NCI-H1092 (cell line): ENCODE measurements at regions not wholly inside any gene's neighbourhood (a gene's known extent, or its start where the extent isn't known, plus 50 kb on each side); places are given as distances from the start of the nearest gene placed in this dataset.
"Not testable (repeated sequence)": the region's sequence is repeated elsewhere in the genome, so short reads cannot be mapped to it uniquely, and the experiment has no call there.

Experiments
- DNase-seq: peaks from one replicate; lab custom pipeline; 2025; lab: John Stamatoyannopoulos, UW

DNA sequence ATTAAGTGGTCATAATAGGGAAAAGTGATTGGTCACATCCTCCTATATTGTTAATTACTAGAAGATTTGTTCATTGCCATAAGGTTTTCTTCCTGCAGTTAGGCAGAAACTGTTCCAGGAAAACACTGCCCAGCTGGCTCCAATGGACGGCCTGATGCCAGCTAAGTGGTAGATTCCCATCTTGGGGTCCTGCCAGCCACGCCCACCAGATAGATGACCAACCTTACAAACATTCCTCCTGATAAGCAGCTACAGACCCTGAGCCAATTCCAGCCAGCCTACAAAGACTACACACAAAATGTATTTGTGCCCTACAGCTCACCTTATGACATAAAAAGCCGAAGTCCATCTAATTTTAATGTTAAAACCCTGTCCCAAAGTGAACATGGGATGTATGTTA is 685.9 kb upstream of the USP15 start:
- DNase-seq = no peak

DNA sequence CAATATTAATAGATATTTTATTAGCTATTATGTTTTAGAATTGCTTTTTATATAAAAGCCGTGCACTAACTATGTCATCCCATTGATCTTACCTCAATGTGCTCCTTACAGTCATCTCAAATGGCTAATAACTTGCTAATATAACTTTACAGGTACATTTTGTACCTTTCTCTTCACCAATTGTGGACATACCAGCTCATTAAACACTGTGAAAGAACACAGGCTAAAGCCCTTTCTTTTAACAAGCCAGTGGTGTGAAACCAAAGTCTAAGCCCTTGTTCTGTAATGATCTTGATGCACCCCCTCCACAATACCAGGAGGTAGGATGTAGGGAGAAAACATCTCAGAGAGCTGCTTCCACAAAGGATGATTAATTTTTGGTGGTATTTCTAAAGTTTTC is 675.3 kb upstream of the USP15 start:
- DNase-seq = no peak

DNA sequence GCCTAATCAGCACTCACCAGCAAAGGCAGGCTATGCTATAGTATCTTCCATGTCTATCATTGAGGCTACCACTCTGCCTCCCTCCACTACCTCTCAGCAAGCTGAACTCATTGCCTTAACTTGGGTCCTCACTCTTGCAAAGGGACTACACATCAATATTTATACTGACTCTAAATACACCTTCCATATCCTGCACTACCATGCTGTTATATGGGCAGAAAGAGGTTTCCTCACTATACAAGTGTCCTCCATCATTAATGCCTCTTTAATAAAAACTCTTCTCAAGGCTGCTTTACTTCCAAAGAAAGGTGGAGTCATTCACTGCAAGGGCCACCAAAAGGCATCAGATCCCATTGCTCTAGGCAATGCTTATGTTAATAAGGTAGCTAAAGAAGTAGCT is 669.3 kb upstream of the USP15 start:
- DNase-seq = not testable (repeated sequence)

DNA sequence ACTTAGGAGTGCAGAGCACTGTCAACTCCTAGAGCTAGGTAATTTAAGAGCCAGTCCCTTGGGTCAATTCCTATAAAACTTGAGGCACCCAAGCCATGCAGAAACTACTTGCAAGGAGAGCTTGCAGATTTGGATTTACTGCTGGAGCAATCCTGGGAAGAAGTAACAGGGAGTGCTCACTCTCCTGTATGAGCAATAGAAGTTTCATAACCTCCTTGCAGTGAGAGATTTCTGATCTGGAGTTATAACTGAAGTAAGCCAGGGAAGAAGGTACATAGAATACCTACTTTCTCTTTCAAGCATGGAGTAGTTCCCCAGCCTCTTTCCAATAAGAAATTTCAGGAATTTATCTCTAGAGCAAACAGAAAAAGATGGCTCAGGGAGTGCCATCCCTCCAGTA is 650.1 kb upstream of the USP15 start:
- no peak for DNase-seq

DNA sequence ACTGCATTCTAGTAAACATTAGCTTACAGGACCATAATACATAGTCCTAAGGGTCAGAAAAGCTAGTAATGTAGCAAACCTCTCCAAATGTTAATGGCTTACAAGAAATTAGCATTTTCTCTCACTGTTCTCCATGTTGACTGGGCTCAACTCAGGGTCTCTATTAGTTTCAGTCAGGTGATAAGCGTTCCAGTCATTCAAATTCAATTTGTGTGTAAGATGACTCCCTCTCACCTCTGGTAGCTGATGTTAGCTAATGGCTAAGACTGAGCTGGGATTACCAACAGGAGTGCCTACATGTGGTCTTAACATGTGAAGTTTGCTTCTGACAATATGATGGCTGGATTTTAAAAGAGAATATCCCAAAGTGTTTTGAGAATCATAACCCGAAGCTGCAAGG is 630.5 kb upstream of the USP15 start:
- DNase-seq = no peak

DNA sequence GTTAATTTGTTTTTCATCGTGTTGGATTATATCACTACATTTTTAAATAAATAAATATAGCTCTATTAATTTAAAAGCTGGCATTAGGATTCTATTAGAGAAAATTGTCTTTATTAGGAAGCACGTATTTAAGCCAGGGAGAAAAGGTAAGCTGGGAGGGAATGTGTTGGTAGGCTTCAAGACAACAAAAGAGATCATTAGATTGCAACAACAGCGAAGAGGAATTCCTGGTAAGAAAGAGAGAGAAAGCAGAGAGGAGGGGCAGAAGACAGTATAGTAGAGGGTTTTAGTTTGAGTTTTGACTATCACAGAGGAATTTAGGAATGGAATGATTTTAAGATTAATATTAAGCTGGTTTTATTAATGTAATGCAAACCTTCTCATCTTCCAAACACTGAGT is 613.6 kb upstream of the USP15 start:
- no peak for DNase-seq

DNA sequence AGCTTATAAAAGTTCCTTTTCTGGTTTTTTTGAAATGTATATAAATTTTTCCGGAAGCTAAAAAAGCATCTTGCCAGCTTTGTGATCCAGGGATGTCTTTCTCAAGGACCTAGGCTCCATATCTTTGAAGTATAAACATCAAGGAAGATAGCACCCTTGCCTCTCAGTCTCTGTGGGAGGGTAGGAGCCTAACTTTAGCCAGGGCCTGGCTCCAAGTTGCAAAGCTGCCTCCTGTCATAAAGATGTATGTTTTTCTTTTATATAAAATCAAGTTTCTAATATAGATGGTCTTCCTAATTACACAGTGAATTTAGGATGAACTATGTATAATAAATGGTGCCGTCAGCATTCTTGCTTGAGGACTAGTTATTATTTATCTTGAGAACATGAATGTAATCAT is 612.6 kb upstream of the USP15 start:
- DNase-seq = no peak

DNA sequence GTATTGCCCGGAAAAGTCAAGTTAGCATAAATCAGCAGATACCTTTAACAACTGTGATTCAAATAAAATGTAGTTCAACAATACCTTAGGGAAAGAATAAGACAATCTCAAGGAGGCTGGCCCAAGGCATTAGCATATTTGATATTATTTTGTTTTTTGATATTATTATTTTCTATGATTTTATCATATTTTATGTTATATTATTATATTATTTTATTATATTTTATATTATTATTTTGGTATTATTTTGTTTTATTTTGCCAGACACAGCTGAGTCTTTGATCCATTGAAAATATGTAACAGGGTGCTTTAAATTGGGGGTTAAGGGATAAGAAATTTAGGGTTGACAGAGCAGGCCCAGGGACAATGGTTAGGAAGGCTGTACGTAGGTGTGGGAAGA is 607.9 kb upstream of the USP15 start:
- DNase-seq = no peak

DNA sequence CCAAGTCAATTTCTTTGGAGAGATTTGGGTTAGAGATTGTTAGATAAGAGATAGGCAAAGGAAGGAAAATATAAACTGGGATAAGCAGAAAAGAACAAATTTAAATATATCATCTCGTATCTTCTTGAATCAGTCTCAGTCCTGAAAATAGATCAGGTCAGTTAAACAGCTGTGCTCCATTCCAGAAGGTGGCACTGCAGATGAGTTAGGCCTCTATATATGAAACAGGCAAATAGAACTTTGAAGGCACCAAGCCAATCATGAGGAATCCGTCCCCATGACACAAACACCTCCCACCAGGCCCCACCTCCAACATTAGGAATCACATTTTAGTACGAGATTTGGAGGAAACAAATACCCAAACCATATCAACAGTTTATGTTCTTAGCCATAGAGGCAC is 605.5 kb upstream of the USP15 start:
- DNase-seq = no peak

DNA sequence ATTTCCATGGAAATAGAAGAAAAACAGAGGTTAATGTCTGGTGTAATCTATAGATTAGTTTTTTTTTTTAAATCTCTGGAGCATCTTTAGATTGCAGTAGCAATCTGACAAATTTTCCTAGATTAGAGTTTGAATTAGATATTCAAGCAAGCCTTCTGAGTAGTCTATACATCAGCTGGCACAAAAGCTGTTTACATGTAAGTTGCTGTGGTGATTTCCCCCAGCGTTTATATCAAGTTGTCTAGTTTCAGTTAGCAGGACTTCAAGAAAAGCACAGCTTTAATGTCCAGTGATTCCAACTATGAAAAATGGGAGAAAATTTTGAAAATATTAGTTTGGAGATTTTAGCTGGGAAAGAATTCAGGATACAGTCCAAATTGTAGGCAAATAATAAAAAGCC is 605.0 kb upstream of the USP15 start:
- no peak for DNase-seq

DNA sequence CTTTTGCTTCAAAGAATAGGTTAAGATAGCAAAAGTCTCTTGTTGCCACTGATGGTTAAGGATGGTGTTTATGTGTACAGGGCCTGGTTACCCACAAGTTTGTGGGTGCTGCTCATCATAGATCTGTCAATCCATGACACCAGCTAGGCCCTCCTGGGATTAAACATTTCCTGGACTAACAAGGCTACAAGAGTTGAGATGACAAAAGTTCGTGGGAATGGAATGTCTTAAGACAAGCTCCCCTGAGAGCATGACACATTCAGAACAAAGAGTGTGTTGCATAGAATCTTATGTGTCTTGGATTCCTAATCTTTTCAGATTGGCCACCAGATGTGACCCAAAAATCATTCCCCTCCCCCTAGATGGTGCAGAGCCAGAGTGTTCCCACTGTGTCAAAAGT is 592.5 kb upstream of the USP15 start:
- no peak for DNase-seq

DNA sequence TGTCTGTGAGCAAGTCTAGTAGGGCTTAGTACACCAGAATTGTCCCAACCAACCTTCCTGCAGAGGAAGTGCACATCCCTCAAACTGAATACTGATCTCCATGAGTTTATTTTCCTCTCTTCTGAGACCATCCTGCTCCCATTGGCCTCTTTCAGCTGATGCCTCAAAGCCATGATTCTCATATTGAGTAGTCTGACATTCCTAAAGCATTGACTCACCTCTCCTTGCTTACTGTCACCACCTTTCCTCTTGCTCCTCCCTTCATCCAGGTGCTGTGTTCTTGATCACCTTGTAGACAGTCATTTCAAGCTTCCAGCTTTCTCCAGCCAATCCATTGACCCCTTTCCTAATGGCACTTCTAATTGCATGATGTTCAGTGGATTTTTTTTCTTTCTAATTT is 583.7 kb upstream of the USP15 start:
- DNase-seq = no peak

DNA sequence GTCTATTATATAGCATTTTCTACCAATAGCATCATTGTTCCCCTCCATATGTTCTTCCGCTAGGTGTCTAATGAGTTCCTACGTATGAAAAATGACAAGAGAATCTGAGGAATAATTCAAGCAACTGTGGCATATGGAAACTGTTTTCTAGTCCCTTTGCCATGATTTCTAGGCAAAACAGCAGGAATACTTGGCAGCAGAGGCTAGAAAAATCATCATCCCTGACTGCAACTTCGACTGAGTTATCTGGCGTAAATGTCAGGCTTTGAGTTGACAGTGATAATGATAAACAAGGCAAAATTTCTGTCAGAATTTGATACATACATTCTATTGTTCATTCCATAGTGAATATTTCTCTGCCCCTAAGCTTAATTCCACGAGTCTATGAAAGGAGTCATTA is 572.8 kb upstream of the USP15 start:
- DNase-seq = no peak

DNA sequence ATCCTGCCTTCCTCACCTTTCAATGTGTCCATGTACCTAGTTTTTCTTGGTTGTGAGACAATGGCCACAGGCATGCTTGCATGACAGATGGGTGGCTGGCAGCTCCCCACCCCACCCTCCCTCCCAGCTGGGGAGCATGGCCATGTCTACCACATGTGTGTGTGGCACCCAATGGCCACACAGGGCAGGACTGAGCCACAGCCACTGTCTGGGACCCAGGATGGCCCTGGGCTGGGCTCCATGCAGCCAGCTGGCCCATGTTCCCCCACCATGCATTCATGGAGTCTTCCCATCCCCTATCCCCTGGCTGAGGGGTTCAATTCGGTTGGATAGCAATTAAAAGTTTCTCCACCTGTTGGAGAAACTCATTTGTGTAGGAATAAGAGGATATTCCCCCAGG is 566.0 kb upstream of the USP15 start:
- DNase-seq = no peak

DNA sequence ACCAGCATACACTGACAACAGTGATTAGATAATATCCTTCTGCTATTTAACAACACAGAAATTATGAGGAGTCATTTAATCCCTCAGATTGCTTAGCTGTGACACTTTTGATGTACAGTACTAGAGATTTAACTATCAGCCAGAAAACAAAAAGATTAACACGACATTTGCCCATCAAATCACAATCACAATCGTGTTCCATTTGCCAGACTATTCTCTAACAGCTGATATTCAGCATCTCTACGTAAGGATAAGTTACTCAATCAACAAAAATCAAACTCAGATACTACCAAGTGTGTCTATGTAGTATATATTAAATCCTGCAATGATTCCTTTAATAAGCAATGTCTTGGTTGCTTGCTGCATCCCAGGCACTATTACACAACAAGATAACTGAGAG is 558.7 kb upstream of the USP15 start:
- no peak for DNase-seq

DNA sequence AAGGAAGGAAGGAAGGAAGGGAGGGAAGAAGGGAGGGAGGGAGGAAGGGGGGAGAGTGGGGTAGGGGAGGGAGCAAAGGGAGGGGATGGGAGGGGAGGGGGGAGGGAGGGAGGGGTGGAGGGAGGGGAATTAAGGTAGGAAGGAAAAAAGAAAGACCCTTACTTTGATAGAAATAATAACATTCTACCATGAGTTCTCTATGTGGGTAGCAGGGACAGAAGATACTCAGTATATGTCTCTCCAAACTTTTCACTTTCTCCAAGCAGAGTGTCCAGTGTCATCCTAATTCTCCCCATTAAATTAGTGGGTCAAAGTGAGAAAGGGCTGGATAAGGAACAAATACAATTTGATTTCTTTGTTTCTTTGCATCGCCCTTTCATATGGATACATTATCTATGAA is 553.4 kb upstream of the USP15 start:
- DNase-seq = no peak

DNA sequence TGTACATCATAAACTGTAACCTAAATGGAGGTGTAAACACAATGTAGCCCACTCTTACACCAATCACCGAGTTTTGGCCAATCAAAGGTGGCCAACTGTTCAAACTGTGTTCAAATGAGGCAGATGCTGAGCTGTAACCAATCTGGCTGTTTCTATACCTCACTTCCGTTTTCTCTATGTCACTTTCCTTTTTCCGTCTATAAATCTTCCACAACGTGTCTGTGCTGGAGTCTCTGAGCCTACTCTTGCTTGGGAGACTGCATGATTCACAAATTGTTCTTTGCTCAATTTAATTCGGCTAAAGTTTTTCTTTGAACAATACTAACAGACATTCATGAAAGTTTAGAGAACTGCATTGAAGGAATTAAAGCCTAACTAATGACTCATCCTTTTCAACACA is 547.1 kb upstream of the USP15 start:
- no peak for DNase-seq

DNA sequence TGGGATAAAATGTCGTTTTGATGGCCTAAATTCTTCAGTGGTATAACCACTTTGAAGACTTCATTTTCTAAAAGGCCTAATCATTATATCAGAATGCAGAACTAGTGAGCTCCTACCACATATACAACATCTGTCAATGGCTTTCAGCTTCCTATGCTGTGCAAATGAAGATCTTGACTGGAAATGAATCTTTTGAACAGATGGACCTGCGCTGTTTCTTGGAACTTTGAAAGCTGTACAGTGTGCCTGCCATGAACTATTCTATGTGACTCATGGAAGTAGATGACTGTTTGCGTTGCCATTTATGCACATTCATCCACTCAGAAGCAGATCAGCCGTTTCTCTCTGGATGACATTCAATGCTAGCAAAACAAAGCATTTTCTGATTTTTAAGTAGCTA is 542.2 kb upstream of the USP15 start:
- DNase-seq = no peak

DNA sequence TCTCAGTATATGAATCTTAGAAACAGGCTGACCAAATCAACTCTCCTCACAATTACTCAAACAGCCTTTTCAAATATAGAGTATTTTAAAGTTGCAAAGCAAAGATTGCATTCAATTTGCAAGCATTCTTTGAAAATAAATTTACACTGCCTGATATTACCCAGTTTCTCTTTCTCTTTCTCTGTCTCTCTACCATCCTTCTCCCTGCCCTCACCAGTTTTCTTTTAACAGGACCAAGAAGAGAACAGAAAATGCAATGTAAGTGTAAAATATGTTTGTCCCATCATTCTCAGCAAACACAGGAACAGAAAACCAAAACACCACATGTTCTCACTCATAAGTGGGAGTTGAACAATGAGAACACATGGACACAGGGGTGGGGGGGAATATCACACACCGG is 520.3 kb upstream of the USP15 start:
- no peak for DNase-seq

DNA sequence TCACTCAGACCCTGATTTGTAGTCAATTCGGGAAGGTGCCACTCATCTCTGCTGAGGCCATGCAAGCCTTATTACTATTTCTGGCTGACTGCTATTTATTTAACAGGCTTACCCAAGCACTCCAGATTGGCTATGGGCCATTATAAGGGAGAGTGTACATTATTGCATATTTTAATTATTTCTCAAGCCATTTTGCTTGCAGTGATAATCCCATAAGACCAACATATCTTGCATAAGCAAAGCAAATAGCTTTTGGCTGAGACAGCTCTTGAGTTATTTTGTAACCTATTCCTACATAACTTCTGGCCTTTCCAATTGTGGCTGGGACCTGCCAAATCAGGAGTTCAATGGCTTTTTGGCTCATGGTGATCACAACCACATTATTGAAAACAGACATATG is 509.6 kb upstream of the USP15 start:
- no peak for DNase-seq

DNA sequence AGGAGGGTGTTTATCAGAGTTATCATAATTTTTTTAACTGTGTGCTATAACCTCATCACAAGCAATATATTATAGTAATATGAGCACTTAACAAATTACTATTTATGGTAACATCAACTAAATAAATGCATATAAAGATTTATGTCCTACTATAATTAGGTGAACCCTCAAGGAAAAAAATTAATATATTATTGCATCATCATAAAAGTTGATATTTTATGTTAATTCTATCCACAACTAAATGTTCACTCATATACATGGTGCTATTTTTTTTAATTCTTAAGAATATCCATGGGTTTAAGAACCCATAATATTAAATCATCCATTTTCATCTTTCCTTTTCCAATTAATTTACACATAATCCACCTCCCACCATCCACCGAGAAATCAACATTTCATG is 506.0 kb upstream of the USP15 start:
- no peak for DNase-seq

DNA sequence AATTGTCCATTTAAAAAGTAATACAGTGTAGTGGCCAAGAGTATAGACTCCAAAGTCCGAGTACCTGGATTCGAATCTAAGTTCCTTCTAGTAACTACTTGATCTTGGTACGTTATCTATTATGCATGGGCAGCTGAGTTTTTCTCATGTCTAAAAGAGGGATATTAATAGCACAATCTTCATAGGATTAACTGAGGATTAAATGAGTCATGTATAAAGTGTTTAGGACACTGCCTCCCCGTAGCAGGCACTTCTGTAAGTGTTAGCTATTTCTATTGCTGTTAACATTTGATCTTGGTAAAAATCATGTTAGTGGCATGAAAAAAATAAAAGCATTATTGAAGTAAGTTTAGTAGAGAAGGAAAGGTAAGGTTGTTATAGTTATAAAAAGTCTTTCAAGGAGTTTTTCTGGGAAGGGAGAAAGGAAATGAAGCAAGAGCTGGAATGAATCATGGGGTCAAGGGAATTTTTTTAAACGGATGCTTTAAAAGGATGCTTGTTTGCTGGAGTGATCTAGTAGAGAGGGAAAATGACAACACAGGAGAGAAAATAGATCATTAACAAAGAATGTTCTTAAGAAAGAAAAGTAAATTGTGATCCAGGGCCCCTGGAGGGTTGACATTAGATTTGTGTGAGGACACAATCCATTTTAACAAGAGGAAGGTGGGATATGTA is 502.2 kb upstream of the USP15 start:
- DNase-seq = no peak

DNA sequence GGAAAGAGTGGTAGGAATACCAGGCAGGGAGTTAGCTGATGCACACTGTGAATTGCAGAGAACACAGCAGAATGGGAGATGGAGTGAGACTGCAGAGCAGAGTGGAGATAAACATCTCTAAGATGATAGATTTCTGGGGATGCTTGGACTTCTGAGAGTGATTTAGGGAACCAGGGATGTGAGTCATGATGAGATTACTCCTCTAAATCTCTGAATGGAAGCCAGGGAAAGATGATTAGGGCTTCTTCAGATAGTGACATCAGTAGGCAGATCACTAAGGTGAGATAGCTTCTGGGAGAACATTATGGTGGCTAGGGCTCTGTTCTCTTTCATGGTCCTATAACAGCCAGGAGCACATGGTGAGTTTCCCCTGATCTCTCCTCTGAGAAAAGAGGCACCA is 501.5 kb upstream of the USP15 start:
- DNase-seq = no peak

DNA sequence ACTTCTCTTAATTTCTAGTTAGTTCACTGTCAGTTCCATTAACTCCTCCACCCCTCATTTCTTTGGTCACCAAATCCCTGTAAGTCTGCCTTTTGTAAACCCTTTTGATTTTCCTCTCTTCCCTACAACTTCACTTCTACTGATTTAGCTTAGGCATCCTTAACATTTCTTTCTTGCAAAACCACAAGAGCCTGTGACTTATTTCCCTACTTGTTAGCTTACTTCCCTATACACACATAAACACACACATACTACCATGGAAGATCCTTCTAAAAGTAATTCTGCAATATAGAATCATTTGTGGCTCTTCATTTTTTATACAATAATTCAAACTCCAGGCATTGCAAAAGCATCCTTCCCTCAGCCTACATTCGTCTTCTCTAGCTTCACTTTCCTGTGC is 494.3 kb upstream of the USP15 start:
- DNase-seq = no peak

DNA sequence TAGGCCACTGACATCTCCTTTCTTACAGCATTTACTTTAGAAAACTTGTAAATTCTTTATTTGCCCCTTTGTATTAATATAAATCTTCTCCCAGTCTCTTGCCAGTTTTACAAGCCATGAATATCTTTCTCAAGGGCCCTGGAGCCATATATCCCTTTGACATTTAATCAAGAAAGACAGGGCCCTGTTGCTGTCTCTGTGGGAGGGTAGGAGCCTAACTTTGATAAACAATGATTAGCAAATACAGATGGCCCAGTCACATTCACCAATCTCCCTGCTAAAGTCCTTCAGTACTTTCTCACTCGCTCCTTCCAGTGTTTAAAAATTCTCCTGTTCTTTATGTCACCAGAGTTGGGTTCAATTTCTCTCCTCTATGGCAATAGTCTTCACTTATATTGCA is 479.8 kb upstream of the USP15 start:
- no peak for DNase-seq
